Neural progenitor cell (in vitro differentiated cells): ENCODE measurements at regions not wholly inside any gene's neighbourhood (a gene's known extent, or its start where the extent isn't known, plus 50 kb on each side); places are given as distances from the start of the nearest gene placed in this dataset.
A peak's percentile ranks its signal among the peaks of the same experiment; 100 is the strongest.
"Not testable (repeated sequence)": the region's sequence is repeated elsewhere in the genome, so short reads cannot be mapped to it uniquely, and the experiment has no call there.

ENCODE experiments used
- DNase-seq: peaks from one replicate; pipeline ENCODE4 v3.0.0-alpha.2; 2016; ENCODE audit warnings: low spot score
- H2AFZ ChIP-seq: fragments of 200-600 bp; sonication (generic); replicated peaks from 2 replicates; pipeline ENCODE4 v1.6.1; 2016; ENCODE audit warnings: antibody characterized with exemption
- H3F3A ChIP-seq: fragments of 200-600 bp; sonication (generic); 2 replicates; pipeline ENCODE4 v1.6.1; 2016; ENCODE audit warnings: antibody characterized with exemption, low read depth
- H3K27ac ChIP-seq: fragments of 200-600 bp; sonication (generic); 2 replicates; pipeline ENCODE4 v1.5.1; 2016; ENCODE audit warnings: mild to moderate bottlenecking
- H3K27me3 ChIP-seq: fragments of 200-600 bp; sonication (generic); 2 replicates; pipeline ENCODE4 v1.6.1; 2016; ENCODE audit warnings: mild to moderate bottlenecking, moderate library complexity
- H3K36me3 ChIP-seq: fragments of 200-600 bp; sonication (generic); 2 replicates; pipeline ENCODE4 v1.5.1; 2016
- H3K4me1 ChIP-seq: fragments of 200-600 bp; sonication (generic); 2 replicates; pipeline ENCODE4 v1.6.1; 2016; ENCODE audit warnings: mixed run types
- H3K4me2 ChIP-seq: fragments of 200-600 bp; sonication (generic); 2 replicates; pipeline ENCODE4 v1.6.1; 2016
- H3K4me3 ChIP-seq: fragments of 200-600 bp; sonication (generic); 2 replicates; pipeline ENCODE4 v1.5.1; 2016
- H3K79me2 ChIP-seq: fragments of 200-600 bp; sonication (generic); 2 replicates; pipeline ENCODE4 v1.6.1; 2016; ENCODE audit warnings: low read depth
- H3K9ac ChIP-seq: fragments of 200-600 bp; sonication (generic); 2 replicates; pipeline ENCODE4 v1.6.1; 2016
- H3K9me3 ChIP-seq: fragments of 200-600 bp; sonication (generic); 2 replicates; pipeline ENCODE4 v1.5.1; 2016; ENCODE audit warnings: low read depth
- H4K20me1 ChIP-seq: fragments of 200-600 bp; sonication (generic); 2 replicates; pipeline ENCODE4 v1.6.1; 2016; ENCODE audit warnings: low read depth
- H3K27ac Mint-ChIP-seq: 3 replicates; pipeline ENCODE4 v1.8.0; 2021; ENCODE audit warnings: mixed read lengths
- H3K27me3 Mint-ChIP-seq: 2 replicates; pipeline ENCODE4 v1.8.0; 2022; ENCODE audit warnings: low read depth, mild to moderate bottlenecking, inconsistent platforms, moderate library complexity, mixed read lengths; ENCODE audit not compliant: insufficient read depth
- H3K36me3 Mint-ChIP-seq: 3 replicates; pipeline ENCODE4 v1.8.0; 2021; ENCODE audit warnings: mixed read lengths
- H3K4me1 Mint-ChIP-seq: 3 replicates; pipeline ENCODE4 v1.8.0; 2021; ENCODE audit warnings: mixed read lengths
- H3K4me3 Mint-ChIP-seq: 3 replicates; pipeline ENCODE4 v1.8.0; 2021; ENCODE audit warnings: mild to moderate bottlenecking, moderate library complexity, mixed read lengths
- H3K9me3 Mint-ChIP-seq: 3 replicates; pipeline ENCODE4 v1.8.0; 2020; ENCODE audit warnings: mixed read lengths
- CTCF ChIP-seq: fragments of 200-600 bp; sonication (generic); IDR thresholded peaks from 2 replicates; pipeline ENCODE4 v1.5.1; 2017; ENCODE audit warnings: antibody characterized with exemption, mild to moderate bottlenecking
- EZH2 ChIP-seq: fragments of 200-600 bp; sonication (generic); IDR thresholded peaks from 2 replicates; pipeline ENCODE4 v1.6.1; 2017; ENCODE audit warnings: antibody characterized with exemption, mild to moderate bottlenecking, moderate library complexity
- EZH2phosphoT487 ChIP-seq: fragments of 200-600 bp; sonication (generic); IDR thresholded peaks from 2 replicates; pipeline ENCODE4 v1.6.1; 2017; ENCODE audit warnings: antibody characterized with exemption

- Mint-ChIP-seq H3K36me3 (peaks cover 17% of the 10 kb centered on the region), H3K4me1 (peaks cover 8% of the 10 kb centered on the region), H3K9me3 (no peaks in the 10 kb centered on the region), H3K27me3 (no peaks in the 10 kb centered on the region), H3K4me3 (no peak overlapping the region), H3K27ac (peak overlapping the region; percentile 43)
- H3K79me2 ChIP-seq, result no peaks in the 10 kb centered on the region
- no peaks in the 10 kb centered on the region for H3K27me3 ChIP-seq
- TF ChIP-seq CTCF (no peak), EZH2 (no peak), EZH2phosphoT487 (no peak)
- peak overlapping the region; percentile 56 for H3K4me2 ChIP-seq
- peak; percentile 54 for DNase-seq
- H3K4me1 ChIP-seq, result peaks cover 12% of the 10 kb centered on the region
- H3K9ac ChIP-seq, result no peak overlapping the region
- no peaks in the 10 kb centered on the region for H3K9me3 ChIP-seq
- H2AFZ ChIP-seq, result peak overlapping the region; percentile 76
- H3F3A ChIP-seq, result no peaks in the 10 kb centered on the region
- H3K27ac ChIP-seq, result no peak overlapping the region
- H3K4me3 ChIP-seq, result peak overlapping the region; percentile 11
- H4K20me1 ChIP-seq, result no peaks in the 10 kb centered on the region
- H3K36me3 ChIP-seq, result peaks cover 3% of the 10 kb centered on the region
Observed at GRCh38 chr6:144423167-144423566, 138.0 kb downstream of the UTRN start.

- no peak overlapping the region for H2AFZ ChIP-seq
- no peaks in the 10 kb centered on the region for H3K27me3 Mint-ChIP-seq
- no peak overlapping the region for H3K27ac Mint-ChIP-seq
- H3K4me2 ChIP-seq, result no peak overlapping the region
- peaks cover 26% of the 10 kb centered on the region for H3K36me3 Mint-ChIP-seq
- no peak for TF ChIP-seq EZH2
- no peak for TF ChIP-seq CTCF
- no peak for TF ChIP-seq EZH2phosphoT487
- H3K27ac ChIP-seq, result no peak overlapping the region
- no peaks in the 10 kb centered on the region for H3F3A ChIP-seq
- H3K4me1 Mint-ChIP-seq, result peaks cover 2% of the 10 kb centered on the region
- no peak overlapping the region for H3K9ac ChIP-seq
- no peak for DNase-seq
- H3K4me3 Mint-ChIP-seq, result no peak overlapping the region
- peaks cover 16% of the 10 kb centered on the region for H3K36me3 ChIP-seq
- H3K27me3 ChIP-seq, result no peaks in the 10 kb centered on the region
- no peak overlapping the region for H3K4me3 ChIP-seq
- no peaks in the 10 kb centered on the region for H3K4me1 ChIP-seq
- H3K79me2 ChIP-seq, result no peaks in the 10 kb centered on the region
- H3K9me3 ChIP-seq, result no peaks in the 10 kb centered on the region
- H3K9me3 Mint-ChIP-seq, result peaks cover 2% of the 10 kb centered on the region
- H4K20me1 ChIP-seq, result no peaks in the 10 kb centered on the region
Observed at GRCh38 chr6:144429753-144430152, 144.6 kb downstream of the UTRN start.

GRCh38 chr6:144433446-144433845, 148.3 kb downstream of the UTRN start:
- H3K9ac ChIP-seq, H4K20me1 ChIP-seq, H3K27me3 ChIP-seq, H3K27ac Mint-ChIP-seq, H2AFZ ChIP-seq, H3K4me2 ChIP-seq, H3K9me3 Mint-ChIP-seq, DNase-seq, H3K9me3 ChIP-seq, H3K79me2 ChIP-seq, H3K27me3 Mint-ChIP-seq, H3K27ac ChIP-seq, H3F3A ChIP-seq, H3K4me3 Mint-ChIP-seq, H3K4me1 Mint-ChIP-seq, H3K4me3 ChIP-seq, H3K4me1 ChIP-seq: not testable (repeated sequence)
- H3K36me3 ChIP-seq, result peaks cover 13% of the 10 kb centered on the region
- H3K36me3 Mint-ChIP-seq, result peaks cover 35% of the 10 kb centered on the region

- H3K4me3 ChIP-seq, result no peak overlapping the region
- H3K27me3 ChIP-seq, result no peaks in the 10 kb centered on the region
- no peaks in the 10 kb centered on the region for H4K20me1 ChIP-seq
- no peaks in the 10 kb centered on the region for H3K9me3 ChIP-seq
- H3K27ac ChIP-seq, result no peak overlapping the region
- H3K4me1 ChIP-seq, result no peaks in the 10 kb centered on the region
- Mint-ChIP-seq H3K4me3 (no peak overlapping the region), H3K27ac (no peak overlapping the region), H3K9me3 (peaks cover 2% of the 10 kb centered on the region), H3K27me3 (no peaks in the 10 kb centered on the region), H3K36me3 (peaks cover 43% of the 10 kb centered on the region), H3K4me1 (peaks cover 2% of the 10 kb centered on the region)
- no peak for TF ChIP-seq EZH2
- TF ChIP-seq EZH2phosphoT487, result no peak
- TF ChIP-seq CTCF, result no peak
- H3K79me2 ChIP-seq, result no peaks in the 10 kb centered on the region
- DNase-seq, result no peak
- no peaks in the 10 kb centered on the region for H3F3A ChIP-seq
- H3K9ac ChIP-seq, result no peak overlapping the region
- no peak overlapping the region for H3K4me2 ChIP-seq
- H2AFZ ChIP-seq, result no peak overlapping the region
- peaks cover 7% of the 10 kb centered on the region for H3K36me3 ChIP-seq
Observed at GRCh38 chr6:144434308-144434990, 149.3 kb downstream of the UTRN start.
